Right cardiac atrium (tissue), 5 donors: ENCODE measurements at regions not wholly inside any gene's neighbourhood (a gene's known extent, or its start where the extent isn't known, plus 50 kb on each side); places are given as distances from the start of the nearest gene placed in this dataset.
"Not testable (repeated sequence)": the region's sequence is repeated elsewhere in the genome, so short reads cannot be mapped to it uniquely, and the experiment has no call there.

Experiments
- ATAC-seq, 2 donors: fragments of 200-7000 bp; cut with Tn5 transposase; one replicate each; pipeline versions ENCODE4 v1.8.0 to v1.9.1; 2020; ENCODE audit warnings: moderate library complexity in 2 of 2, mild to moderate bottlenecking in 1 of 2
- DNase-seq, 3 donors: peaks; one replicate each; pipeline ENCODE4 v3.0.0-alpha.2; 2020
- H3K27ac ChIP-seq: one replicate; pipeline ENCODE4 v1.5.1; 2013; ENCODE audit warnings: mild to moderate bottlenecking, low read length, control low read depth, moderate library complexity
- H3K27me3 ChIP-seq: one replicate; pipeline ENCODE4 v1.6.1; 2013; ENCODE audit not compliant: control insufficient read depth, insufficient read depth
- H3K4me1 ChIP-seq: one replicate; pipeline ENCODE4 v1.6.1; 2013; ENCODE audit warnings: low read length; ENCODE audit not compliant: control insufficient read depth, insufficient read depth
- H3K4me3 ChIP-seq: one replicate; pipeline ENCODE4 v1.5.1; 2013; ENCODE audit warnings: low read length, control low read depth
- H3K9me3 ChIP-seq: one replicate; pipeline ENCODE4 v1.6.1; 2013; ENCODE audit warnings: low read length; ENCODE audit not compliant: control insufficient read depth
- WGBS: extraction: QIAGEN DNeasy Blood & Tissue Kit; methylation state at CpG from one replicate; pipeline ENCODE4 v1.1.7; 2013; 5-methylcytosine and 5-hydroxymethylcytosine counted together
- intact Hi-C, 4 donors: fragments of 100-400 bp; cut with DNase I; formaldehyde crosslinking; loops; one replicate each; pipeline versions ENCODE4 v1.11.0 to v1.14.0; 2022 to 2023
- donor health status: healthy with polysubstance abuse.
- donor health status: DM: no; HTN: yes; CAD: no.
- donor health status: DM: no; HTN: no; CAD: no.
- donor health status: DM: no; HTN: yes; CAD: no; lungs with severe emphysema.
- donor health status: DM: yes; HTN: yes; CAD: no.

GRCh38 chr16:32401211-32401610 is 148.1 kb downstream of the TP53TG3D start:
- H3K4me3 ChIP-seq, H3K27me3 ChIP-seq, H3K4me1 ChIP-seq, H3K27ac ChIP-seq, H3K9me3 ChIP-seq, intact Hi-C loops, ATAC-seq: not testable (repeated sequence)
- 67% methylated on average over 3 of the region's 3 CpGs for WGBS
- peak in 1 of 3 donors; percentile 7 for DNase-seq
